Common myeloid progenitor, CD34-positive (primary cell): ENCODE measurements at regions not wholly inside any gene's neighbourhood (a gene's known extent, or its start where the extent isn't known, plus 50 kb on each side); places are given as distances from the start of the nearest gene placed in this dataset.
A peak's percentile ranks its signal among the peaks of the same experiment; 100 is the strongest.

Experiments used
- CTCF ChIA-PET: fragments of 350-600 bp; sonication (Branson Sonifier 250); formaldehyde crosslinking; loops from one replicate; lab custom pipeline; 2021; ENCODE audit warnings: antibody characterized with exemption; lab: Charles Lee
- POLR2A ChIA-PET: fragments of 350-600 bp; sonication (Branson Sonifier 250); formaldehyde crosslinking; loops from one replicate; lab custom pipeline; 2021; ENCODE audit warnings: antibody characterized with exemption; lab: Charles Lee
- DNase-seq, 3 donors: peaks; one replicate each; pipeline versions ENCODE4 v3.0.0 to v3.0.0-alpha.2; 2013
- H3K27ac ChIP-seq, 2 experiments: 1 replicate in 1 of 2; 2 replicates in 1 of 2; pipeline ENCODE4 v1.7.0; 2013; ENCODE audit warnings: inconsistent platforms in 2 of 2, low read length in 2 of 2, mild to moderate bottlenecking in 2 of 2, low read depth in 1 of 2, moderate library complexity in 1 of 2; ENCODE audit not compliant: severe bottlenecking in 2 of 2, insufficient read depth in 1 of 2, poor library complexity in 1 of 2
- H3K27me3 ChIP-seq, 5 experiments: replicated peaks in 2 of 5; 1 replicate in 3 of 5; 2 replicates in 2 of 5; pipeline versions ENCODE4 v1.6.1 to v1.7.0; 2013; ENCODE audit warnings: low read length in 4 of 5, mild to moderate bottlenecking in 2 of 5, moderate library complexity in 2 of 5, inconsistent platforms in 1 of 5; ENCODE audit not compliant: insufficient read depth in 5 of 5, control insufficient read depth in 4 of 5
- H3K36me3 ChIP-seq, 4 experiments: 1 replicate in 2 of 4; 2 replicates in 2 of 4; pipeline versions ENCODE4 v1.6.1 to v1.7.0; 2013; ENCODE audit warnings: low read length in 3 of 4, control low read depth in 1 of 4, mild to moderate bottlenecking in 1 of 4; ENCODE audit not compliant: control insufficient read depth in 4 of 4, insufficient read depth in 4 of 4
- H3K4me1 ChIP-seq, 4 experiments: 1 replicate in 3 of 4; 2 replicates in 1 of 4; pipeline versions ENCODE4 v1.6.1 to v1.7.1; 2013; ENCODE audit warnings: low read length in 3 of 4, mild to moderate bottlenecking in 3 of 4, control low read depth in 1 of 4, inconsistent platforms in 1 of 4, moderate library complexity in 1 of 4; ENCODE audit not compliant: control insufficient read depth in 4 of 4, insufficient read depth in 4 of 4; ENCODE audit errors: control extremely low read depth in 1 of 4
- H3K4me3 ChIP-seq, 7 experiments: 1 replicate in 4 of 7; 2 replicates in 3 of 7; pipeline versions ENCODE4 v1.5.1 to v1.7.0; 2013; ENCODE audit warnings: mild to moderate bottlenecking in 7 of 7, low read length in 6 of 7, moderate library complexity in 6 of 7, inconsistent platforms in 2 of 7, low read depth in 2 of 7, control low read depth in 1 of 7; ENCODE audit not compliant: insufficient read depth in 4 of 7, control insufficient read depth in 1 of 7; ENCODE audit errors: extremely low read depth in 1 of 7
- H3K9me3 ChIP-seq, 5 experiments: 1 replicate in 4 of 5; 2 replicates in 1 of 5; pipeline versions ENCODE4 v1.6.1 to v1.7.1; 2013; ENCODE audit warnings: low read length in 4 of 5, mild to moderate bottlenecking in 2 of 5, inconsistent platforms in 1 of 5, low read depth in 1 of 5, moderate library complexity in 1 of 5; ENCODE audit not compliant: control insufficient read depth in 4 of 5, insufficient read depth in 2 of 5; ENCODE audit errors: control extremely low read depth in 1 of 5
- WGBS: methylation state at CpG from one replicate; pipeline ENCODE4 v1.1.5; 2013; ENCODE audit not compliant: insufficient coverage; 5-methylcytosine and 5-hydroxymethylcytosine counted together

GRCh38 chr4:62683799-62684566, 1483.9 kb downstream of the ADGRL3 start:
- Histone ChIP-seq H3K4me3 (no peak overlapping the region), H3K27ac (no peak overlapping the region), H3K36me3 (no peaks in the 10 kb centered on the region), H3K9me3 (no peaks in the 10 kb centered on the region), H3K4me1 (no peaks in the 10 kb centered on the region), H3K27me3 (no peaks in the 10 kb centered on the region)
- ChIA-PET CTCF (no interaction called here), POLR2A (interaction anchor here (0.6 kb wide), 1 partner anchor 36 kb away, joined by 3 read pairs; no protein-coding TSS in a partner anchor)
- WGBS: 92% methylated on average over 8 of the region's 13 CpGs
- no peak for DNase-seq

DNA sequence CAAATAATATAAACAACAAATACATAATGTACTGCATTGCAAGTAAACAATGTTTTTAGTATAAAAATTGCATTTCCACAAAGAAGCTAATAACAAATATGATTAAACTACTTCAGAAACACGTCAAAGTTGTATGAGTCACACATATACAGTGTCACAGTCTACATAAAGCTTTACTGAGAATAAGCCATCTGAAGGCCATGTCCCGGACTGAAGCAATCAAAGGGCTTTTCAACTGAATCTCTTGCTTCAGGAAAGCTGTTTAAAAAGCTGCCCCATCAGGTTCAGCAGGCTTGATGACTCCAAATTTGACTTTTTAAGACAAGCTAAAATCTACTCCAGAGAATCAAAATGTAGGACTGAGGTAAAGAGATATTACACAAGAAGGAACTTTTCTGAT, 1476.8 kb downstream of the ADGRL3 start:
- Histone ChIP-seq H3K27me3 (no peaks in the 10 kb centered on the region), H3K4me3 (no peak overlapping the region), H3K27ac (no peak overlapping the region), H3K9me3 (no peaks in the 10 kb centered on the region), H3K4me1 (no peaks in the 10 kb centered on the region), H3K36me3 (no peaks in the 10 kb centered on the region)
- no peak for DNase-seq
- 83% methylated on average over 2 of the region's 2 CpGs for WGBS
- POLR2A ChIA-PET: no interaction called here
- CTCF ChIA-PET: no interaction called here

- CTCF ChIA-PET: no interaction called here
- no peak overlapping the region for H3K4me3 ChIP-seq
Measured at GRCh38 chr4:62670514-62670913, 1470.4 kb downstream of the ADGRL3 start.

DNA sequence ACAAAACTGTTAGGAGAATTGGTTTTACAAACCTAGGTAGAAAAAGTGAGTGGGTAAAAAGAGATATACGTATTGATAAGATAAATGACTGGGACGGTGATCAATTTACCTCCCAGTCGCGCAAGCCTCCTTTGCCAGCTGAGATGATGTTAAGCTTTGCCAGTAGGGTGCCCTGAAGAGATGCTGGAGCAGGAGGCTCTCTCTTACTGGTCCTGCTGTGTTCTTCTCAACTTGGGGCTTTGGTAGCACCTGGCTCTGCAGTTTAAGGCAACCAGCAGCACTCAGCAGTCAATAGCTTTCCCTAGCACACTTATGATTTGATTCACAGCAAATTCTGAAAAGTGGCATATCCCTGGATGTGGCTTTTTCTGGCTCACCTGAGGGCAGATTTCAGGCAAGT, 1461.7 kb downstream of the ADGRL3 start:
- CTCF ChIA-PET: no interaction called here
- WGBS: 100% methylated on average over 4 of the region's 4 CpGs

More at GRCh38 chr4:62670514-62670913, 1470.4 kb downstream of the ADGRL3 start:
- no peak overlapping the region for H3K27ac ChIP-seq
- H3K36me3 ChIP-seq: no peaks in the 10 kb centered on the region
- no peaks in the 10 kb centered on the region for H3K9me3 ChIP-seq
- no peaks in the 10 kb centered on the region for H3K27me3 ChIP-seq
- 100% methylated on average over 2 of the region's 2 CpGs for WGBS
- POLR2A ChIA-PET: no interaction called here
- no peak for DNase-seq
- H3K4me1 ChIP-seq: no peaks in the 10 kb centered on the region

DNA sequence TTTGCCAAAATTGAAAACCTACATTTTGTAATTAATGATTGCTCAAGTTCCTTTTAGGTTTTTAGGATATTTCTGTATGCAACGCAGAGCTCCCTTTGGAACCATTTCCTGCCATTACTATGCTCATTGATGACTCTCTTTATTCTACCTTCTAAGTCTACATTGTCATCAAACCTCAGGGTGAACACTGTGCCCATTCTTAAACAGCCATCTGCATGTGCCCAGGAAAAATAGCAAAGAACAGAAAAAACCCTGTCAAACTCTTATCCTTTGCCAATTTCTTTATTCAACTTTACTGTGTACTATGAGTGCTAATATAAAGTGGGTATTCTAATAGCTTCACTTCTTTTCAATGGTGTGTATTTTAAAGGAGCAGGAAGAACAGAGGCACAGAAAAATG, 1455.9 kb downstream of the ADGRL3 start:
- no peak for DNase-seq
- no CpG with 5 or more reads among the region's 1 CpG for WGBS
- H3K27ac ChIP-seq: no peak overlapping the region
- H3K4me1 ChIP-seq: no peaks in the 10 kb centered on the region
- no peaks in the 10 kb centered on the region for H3K27me3 ChIP-seq
- H3K9me3 ChIP-seq: no peaks in the 10 kb centered on the region
- POLR2A ChIA-PET: no interaction called here
- no peaks in the 10 kb centered on the region for H3K36me3 ChIP-seq
- CTCF ChIA-PET: no interaction called here
- no peak overlapping the region for H3K4me3 ChIP-seq

More for the DNA sequence above, 1461.7 kb downstream of the ADGRL3 start:
- H3K4me1 ChIP-seq: no peaks in the 10 kb centered on the region
- no peak overlapping the region for H3K27ac ChIP-seq
- H3K27me3 ChIP-seq: no peaks in the 10 kb centered on the region
- no peaks in the 10 kb centered on the region for H3K9me3 ChIP-seq
- no peak for DNase-seq
- no peak overlapping the region for H3K4me3 ChIP-seq
- no peaks in the 10 kb centered on the region for H3K36me3 ChIP-seq
- POLR2A ChIA-PET: no interaction called here

DNA sequence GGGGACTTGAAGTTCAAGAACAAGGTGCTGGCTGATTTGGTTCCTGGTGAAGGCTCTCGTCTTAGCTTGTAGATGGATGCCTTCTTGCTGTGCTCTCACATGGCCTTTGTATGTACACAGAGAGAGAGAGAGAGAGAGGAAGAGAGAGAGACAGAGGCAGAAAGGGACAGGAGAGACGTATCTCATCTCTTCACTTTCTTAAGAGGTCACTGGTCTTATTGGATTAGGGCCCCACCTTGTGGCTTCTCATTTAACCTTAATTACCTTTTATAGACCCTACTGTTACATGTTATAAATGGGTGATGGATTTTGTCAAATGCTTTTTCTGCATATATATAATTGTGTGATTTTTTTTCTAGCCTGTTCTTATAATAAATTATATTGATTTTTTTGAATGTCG, 1444.2 kb downstream of the ADGRL3 start:
- peak; percentile 40 to 70 (median 59) for DNase-seq
- 83% methylated on average over 1 of the region's 3 CpGs for WGBS

GRCh38 chr4:62640296-62640695, 1440.2 kb downstream of the ADGRL3 start:
- no peaks in the 10 kb centered on the region for H3K9me3 ChIP-seq
- DNase-seq: no peak
- 100% methylated on average over 1 of the region's 2 CpGs for WGBS
- H3K36me3 ChIP-seq: no peaks in the 10 kb centered on the region
- no peak overlapping the region for H3K27ac ChIP-seq
- POLR2A ChIA-PET: no interaction called here
- H3K27me3 ChIP-seq: no peaks in the 10 kb centered on the region
- no peaks in the 10 kb centered on the region for H3K4me1 ChIP-seq
- CTCF ChIA-PET: no interaction called here
- H3K4me3 ChIP-seq: no peak overlapping the region

More for the DNA sequence above, 1444.2 kb downstream of the ADGRL3 start:
- H3K4me1 ChIP-seq: no peaks in the 10 kb centered on the region
- ChIA-PET CTCF (interaction anchor here (0.8 to 1.2 kb wide), 7 partner anchors 26 to 1842 kb away, joined by 3 to 5 read pairs (median 3); no protein-coding TSS in a partner anchor), POLR2A (no interaction called here)
- H3K4me3 ChIP-seq: no peak overlapping the region
- no peaks in the 10 kb centered on the region for H3K27me3 ChIP-seq
- no peak overlapping the region for H3K27ac ChIP-seq
- no peaks in the 10 kb centered on the region for H3K9me3 ChIP-seq
- no peaks in the 10 kb centered on the region for H3K36me3 ChIP-seq
